Esophagus muscularis mucosa (tissue), 4 donors: ENCODE measurements at regions not wholly inside any gene's neighbourhood (a gene's known extent, or its start where the extent isn't known, plus 50 kb on each side); places are given as distances from the start of the nearest gene placed in this dataset.

Source experiments
- DNase-seq: peaks from one replicate; pipeline ENCODE4 v3.0.0-alpha.2; 2017; ENCODE audit errors: extremely low spot score
- H3K27ac ChIP-seq, 4 donors: fragments of 200-600 bp; sonication (generic); replicated peaks in 1 of 4; 1 replicate in 3 of 4; 2 replicates in 1 of 4; pipeline ENCODE4 v1.5.1; 2016 to 2019; ENCODE audit warnings: mild to moderate bottlenecking in 1 of 4
- H3K27me3 ChIP-seq, 4 donors: fragments of 200-600 bp; sonication (generic); one replicate each; pipeline versions ENCODE4 v1.5.1 to v1.6.0; 2016 to 2019
- H3K36me3 ChIP-seq, 4 donors: fragments of 200-600 bp; sonication (generic); one replicate each; pipeline ENCODE4 v1.5.1; 2016 to 2019
- H3K4me1 ChIP-seq, 4 donors: fragments of 200-600 bp; sonication (generic); one replicate each; pipeline ENCODE4 v1.5.1; 2016 to 2019
- H3K4me3 ChIP-seq, 4 donors: fragments of 200-600 bp; sonication (generic); 1 replicate in 2 of 4; 2 replicates in 2 of 4; pipeline ENCODE4 v1.5.1; 2016 to 2019; ENCODE audit warnings: mild to moderate bottlenecking in 4 of 4, moderate library complexity in 1 of 4
- H3K9me3 ChIP-seq, 4 donors: fragments of 200-600 bp; sonication (generic); 1 replicate in 3 of 4; 2 replicates in 1 of 4; pipeline ENCODE4 v1.5.1; 2016 to 2019
- CTCF ChIP-seq, 3 experiments: fragments of 200-600 bp in 2 of 3; fragments of 450-650 bp in 1 of 3; sonication (generic) in 2 of 3; IDR thresholded peaks; one replicate each; pipeline ENCODE4 v1.5.1; 2017 to 2019; ENCODE audit warnings: antibody characterized with exemption in 3 of 3, mild to moderate bottlenecking in 2 of 3, moderate library complexity in 1 of 3
- EP300 ChIP-seq: sonication (generic); formaldehyde crosslinking; IDR thresholded peaks from one replicate; pipeline ENCODE4 v1.6.1; 2017; ENCODE audit warnings: antibody characterized with exemption
- POLR2A ChIP-seq: fragments of 450-650 bp; IDR thresholded peaks from one replicate; pipeline ENCODE4 v1.6.1; 2017; ENCODE audit warnings: antibody characterized with exemption, moderate library complexity, mild to moderate bottlenecking, low read depth
- POLR2AphosphoS5 ChIP-seq, 2 donors: sonication (generic); formaldehyde crosslinking; IDR thresholded peaks; one replicate each; pipeline ENCODE4 v1.6.1; 2017; ENCODE audit warnings: antibody characterized with exemption in 2 of 2
- WGBS: methylation state at CpG from one replicate; pipeline ENCODE4 v1.1.5; 2018; 5-methylcytosine and 5-hydroxymethylcytosine counted together
- intact Hi-C: fragments of 100-400 bp; cut with DNase I; formaldehyde crosslinking; loops from one replicate; pipeline ENCODE4 v1.15.1; 2023

- 52% methylated on average over 1 of the region's 1 CpG for WGBS
- no peak for TF ChIP-seq POLR2A
Measured at GRCh38 chr3:17830788-17831187, 88.4 kb upstream of the TBC1D5 start.

GRCh38 chr3:17828388-17828787 is 86.0 kb upstream of the TBC1D5 start:
- Histone ChIP-seq H3K4me1 (no peaks in the 10 kb centered on the region), H3K36me3 (no peaks in the 10 kb centered on the region), H3K27me3 (no peaks in the 10 kb centered on the region), H3K27ac (no peak overlapping the region), H3K4me3 (no peak overlapping the region), H3K9me3 (no peaks in the 10 kb centered on the region)
- intact Hi-C loops: no loop called here
- WGBS: 77% methylated on average over 3 of the region's 3 CpGs
- TF ChIP-seq POLR2A (no peak), CTCF (IDR thresholded peaks at IDR 0.05) (no peak), EP300 (no peak), POLR2AphosphoS5 (IDR thresholded peaks at IDR 0.05) (no peak)
- DNase-seq: no peak

More at GRCh38 chr3:17830788-17831187, 88.4 kb upstream of the TBC1D5 start:
- Histone ChIP-seq H3K27me3 (no peaks in the 10 kb centered on the region), H3K4me3 (no peak overlapping the region), H3K36me3 (no peaks in the 10 kb centered on the region), H3K9me3 (no peaks in the 10 kb centered on the region), H3K27ac (no peak overlapping the region), H3K4me1 (no peaks in the 10 kb centered on the region)
- no peak for DNase-seq
- intact Hi-C loops: no loop called here

GRCh38 chr3:17825298-17825697 is 82.9 kb upstream of the TBC1D5 start:
- Histone ChIP-seq H3K27me3 (no peaks in the 10 kb centered on the region), H3K9me3 (no peaks in the 10 kb centered on the region), H3K4me1 (no peaks in the 10 kb centered on the region), H3K4me3 (no peak overlapping the region), H3K36me3 (no peaks in the 10 kb centered on the region), H3K27ac (no peak overlapping the region)
- intact Hi-C loops: no loop called here
- TF ChIP-seq EP300: no peak
- TF ChIP-seq POLR2A: no peak
- no peak for TF ChIP-seq POLR2AphosphoS5 (IDR thresholded peaks at IDR 0.05)
- TF ChIP-seq CTCF (IDR thresholded peaks at IDR 0.05): no peak
- DNase-seq: no peak
- WGBS: 84% methylated on average over 3 of the region's 3 CpGs

- TF ChIP-seq POLR2AphosphoS5 (IDR thresholded peaks at IDR 0.05) (no peak), EP300 (no peak), POLR2A (no peak), CTCF (IDR thresholded peaks at IDR 0.05) (no peak)
- Histone ChIP-seq H3K4me1 (no peaks in the 10 kb centered on the region), H3K4me3 (no peak overlapping the region), H3K36me3 (no peaks in the 10 kb centered on the region), H3K27me3 (no peaks in the 10 kb centered on the region), H3K9me3 (no peaks in the 10 kb centered on the region), H3K27ac (no peak overlapping the region)
- no peak for DNase-seq
- intact Hi-C loops: no loop called here
Measured at GRCh38 chr3:17823816-17824215, 81.4 kb upstream of the TBC1D5 start.

- Histone ChIP-seq H3K4me3 (no peak overlapping the region), H3K9me3 (no peaks in the 10 kb centered on the region), H3K27me3 (no peaks in the 10 kb centered on the region), H3K36me3 (no peaks in the 10 kb centered on the region), H3K27ac (no peak overlapping the region), H3K4me1 (no peaks in the 10 kb centered on the region)
- intact Hi-C loops: no loop called here
- WGBS: 80% methylated on average over 4 of the region's 4 CpGs
- TF ChIP-seq EP300 (no peak), POLR2A (no peak), CTCF (IDR thresholded peaks at IDR 0.05) (no peak), POLR2AphosphoS5 (IDR thresholded peaks at IDR 0.05) (no peak)
- no peak for DNase-seq
Measured at GRCh38 chr3:17823036-17823435, 80.6 kb upstream of the TBC1D5 start.
